HG02884 (cell line): ENCODE measurements at regions not wholly inside any gene's neighbourhood (a gene's known extent, or its start where the extent isn't known, plus 50 kb on each side); places are given as distances from the start of the nearest gene placed in this dataset.
"Not testable (repeated sequence)": the region's sequence is repeated elsewhere in the genome, so short reads cannot be mapped to it uniquely, and the experiment has no call there.

ENCODE experiments used
- ATAC-seq: cut with Tn5 transposase; IDR thresholded peaks from one replicate; pipeline ENCODE4 v1.9.1; 2021; ENCODE audit warnings: mild to moderate bottlenecking, moderate library complexity; ENCODE audit not compliant: unreplicated experiment

- no peak for ATAC-seq
Observed at GRCh38 chr1:234922987-234923386, 205.7 kb downstream of the TOMM20 start.

GRCh38 chr1:234921266-234922062 is 207.2 kb downstream of the TOMM20 start:
- no peak for ATAC-seq

GRCh38 chr1:234920843-234921140 is 207.8 kb downstream of the TOMM20 start:
- no peak for ATAC-seq

GRCh38 chr1:234920136-234920842 is 208.3 kb downstream of the TOMM20 start:
- no peak for ATAC-seq

- ATAC-seq: no peak
Observed at GRCh38 chr1:234918961-234919761, 209.5 kb downstream of the TOMM20 start.

- no peak for ATAC-seq
Observed at GRCh38 chr1:234918181-234918841, 210.3 kb downstream of the TOMM20 start.

- ATAC-seq: no peak
Observed at GRCh38 chr1:234917495-234918180, 211.0 kb downstream of the TOMM20 start.

- no peak for ATAC-seq
Observed at GRCh38 chr1:234916840-234917239, 211.8 kb downstream of the TOMM20 start.

- ATAC-seq: no peak
Observed at GRCh38 chr1:234915924-234916675, 212.5 kb downstream of the TOMM20 start.

- ATAC-seq: no peak
Observed at GRCh38 chr1:234914606-234915290, 213.9 kb downstream of the TOMM20 start.

GRCh38 chr1:234913771-234914170 is 214.9 kb downstream of the TOMM20 start:
- no peak for ATAC-seq

- ATAC-seq: no peak
Observed at GRCh38 chr1:234913278-234913649, 215.4 kb downstream of the TOMM20 start.

- ATAC-seq: no peak
Observed at GRCh38 chr1:234912548-234913277, 215.9 kb downstream of the TOMM20 start.

GRCh38 chr1:234911787-234912186 is 216.8 kb downstream of the TOMM20 start:
- ATAC-seq: no peak

- not testable (repeated sequence) for ATAC-seq
Observed at GRCh38 chr1:234911136-234911535, 217.5 kb downstream of the TOMM20 start.

GRCh38 chr1:234909851-234910250 is 218.8 kb downstream of the TOMM20 start:
- no peak for ATAC-seq

- no peak for ATAC-seq
Observed at GRCh38 chr1:234909307-234909810, 219.3 kb downstream of the TOMM20 start.

GRCh38 chr1:234908571-234908970 is 220.1 kb downstream of the TOMM20 start:
- no peak for ATAC-seq
